ENCODE measurements at regions not wholly inside any gene's neighbourhood (a gene's known extent, or its start where the extent isn't known, plus 50 kb on each side); places are given as distances from the start of the nearest gene placed in this dataset.

GRCh38 chr11:77530879-77531278, 57.0 kb upstream of the PAK1 start:
- TF ChIP-seq ZNF549 (tag by site-specific recombination; IDR thresholded peaks at IDR 0.05), result no peak
- TF ChIP-seq MZF1 (tag by site-specific recombination; IDR thresholded peaks at IDR 0.05; ENCODE audit: borderline replicate concordance), result no peak
- ChIA-PET CTCF (no interaction called here), POLR2A (no interaction called here)

GRCh38 chr11:77529685-77530084, 55.8 kb upstream of the PAK1 start:
- ChIA-PET CTCF (no interaction called here), POLR2A (no interaction called here)

More at GRCh38 chr11:77530879-77531278, 57.0 kb upstream of the PAK1 start:
- Histone ChIP-seq H3K4me1 (ENCODE audit: control insufficient read depth, insufficient read depth, low read length) (no peaks in the 10 kb centered on the region), H3K4me3 (ENCODE audit: low read depth, low read length) (no peak overlapping the region), H3K27ac (ENCODE audit: extremely low read depth, low read depth, low read length) (no peak overlapping the region), H3K9me3 (ENCODE audit: control insufficient read depth, insufficient read depth, low read depth, low read length) (no peaks in the 10 kb centered on the region), H3K36me3 (ENCODE audit: control insufficient read depth in 2 of 2, insufficient read depth in 1 of 2, low read length in 2 of 2) (no peaks in the 10 kb centered on the region; a peak in 1 of 3 replicates)

More at GRCh38 chr11:77529685-77530084, 55.8 kb upstream of the PAK1 start:
- no peak for TF ChIP-seq PRDM10 (tag by site-specific recombination; IDR thresholded peaks at IDR 0.05)
- TF ChIP-seq ZBTB17 (tag by site-specific recombination; IDR thresholded peaks at IDR 0.05), result no peak
- no peak for TF ChIP-seq ZNF19 (tag by site-specific recombination; IDR thresholded peaks at IDR 0.05; ENCODE audit: low read depth)
- no peak for TF ChIP-seq ZNF426 (tag by site-specific recombination; IDR thresholded peaks at IDR 0.05)
- TF ChIP-seq ZBTB6 (tag by site-specific recombination; IDR thresholded peaks at IDR 0.05), result no peak
- no peak for TF ChIP-seq KLF9 (tag by site-specific recombination; IDR thresholded peaks at IDR 0.05; ENCODE audit: low read depth)
- no peak for TF ChIP-seq ZNF645 (tag by site-specific recombination; IDR thresholded peaks at IDR 0.05)
- no peak for TF ChIP-seq KLF10 (tag by site-specific recombination; IDR thresholded peaks at IDR 0.05)
- TF ChIP-seq ZNF24 (tag by site-specific recombination; IDR thresholded peaks at IDR 0.05), result no peak
- no peak for TF ChIP-seq ZBTB8A (tag by site-specific recombination; IDR thresholded peaks at IDR 0.05)
- TF ChIP-seq ZNF837 (tag by site-specific recombination; IDR thresholded peaks at IDR 0.05), result no peak
- no peak for TF ChIP-seq ZNF148 (tag by site-specific recombination; IDR thresholded peaks at IDR 0.05; ENCODE audit: borderline replicate concordance)
- no peak for TF ChIP-seq MYNN (tag by site-specific recombination; IDR thresholded peaks at IDR 0.05; ENCODE audit: borderline replicate concordance)
- no peak for TF ChIP-seq ZNF501 (tag by site-specific recombination; IDR thresholded peaks at IDR 0.05)
- TF ChIP-seq ZFP3 (tag by site-specific recombination; IDR thresholded peaks at IDR 0.05; ENCODE audit: low read depth), result no peak
- H3K4me3 ChIP-seq (ENCODE audit: low read depth, low read length), result no peak overlapping the region
- H3K4me1 ChIP-seq (ENCODE audit: control insufficient read depth, insufficient read depth, low read length), result no peaks in the 10 kb centered on the region
- no peaks in the 10 kb centered on the region; a peak in 1 of 3 replicates for H3K36me3 ChIP-seq (ENCODE audit: control insufficient read depth in 2 of 2, insufficient read depth in 1 of 2, low read length in 2 of 2)
- H3K27ac ChIP-seq (ENCODE audit: extremely low read depth, low read depth, low read length), result no peak overlapping the region
- no peaks in the 10 kb centered on the region for H3K9me3 ChIP-seq (ENCODE audit: control insufficient read depth, insufficient read depth, low read depth, low read length)

All from HEK293 (cell line).